ENCODE measurements at regions not wholly inside any gene's neighbourhood (a gene's known extent, or its start where the extent isn't known, plus 50 kb on each side); places are given as distances from the start of the nearest gene placed in this dataset.

- Histone ChIP-seq H3K27ac (ENCODE audit: insufficient read depth, low read depth, low read length) (no peak overlapping the region), H4K20me1 (replicated peaks; ENCODE audit: control insufficient read depth, extremely low read depth, insufficient read depth, low read length) (no peaks in the 10 kb centered on the region), H3K4me1 (ENCODE audit: control insufficient read depth, extremely low read depth, insufficient read depth, low read length) (no peaks in the 10 kb centered on the region), H3K27me3 (ENCODE audit: control insufficient read depth in 2 of 2, insufficient read depth in 2 of 2, low read length in 2 of 2) (peaks cover 0 to 2% of the 10 kb centered on the region in 2 experiments), H3K9me3 (replicated peaks; ENCODE audit: control insufficient read depth, insufficient read depth, low read length) (no peaks in the 10 kb centered on the region), H3K9ac (replicated peaks; ENCODE audit: extremely low read depth, insufficient read depth, low read length) (no peak overlapping the region), H3K9me1 (replicated peaks; ENCODE audit: control insufficient read depth, extremely low read depth, insufficient read depth, low read length) (no peaks in the 10 kb centered on the region), H3K4me3 (replicated peaks in 1 of 3; ENCODE audit: insufficient read depth in 1 of 3, low read depth in 1 of 3, low read length in 3 of 3) (no peak overlapping the region), H3K79me2 (ENCODE audit: control insufficient read depth, insufficient read depth, low read length) (no peaks in the 10 kb centered on the region), H3K36me3 (ENCODE audit: control insufficient read depth in 2 of 2, extremely low read depth in 1 of 2, insufficient read depth in 2 of 2, low read length in 2 of 2) (no peaks in the 10 kb centered on the region), H3K4me2 (ENCODE audit: insufficient read depth, low read length) (no peak overlapping the region), H2AFZ (ENCODE audit: low read depth, low read length) (no peak overlapping the region)
- ChIA-PET CTCF (no interaction called here), POLR2A (no interaction called here)
- DNase-seq (ENCODE audit: low read depth, low spot score) (no peak), FAIRE-seq (no peak)
- intact Hi-C loops (cut with micrococcal nuclease) = no loop called here
- TF ChIP-seq GATA2 (IDR thresholded peaks at IDR 0.05; ENCODE audit: insufficient read depth, insufficient read length, low read depth, low read length) (no peak), POLR2AphosphoS5 (IDR thresholded peaks at IDR 0.05; ENCODE audit: insufficient read depth, low read depth, low read length) (no peak), MAX (IDR thresholded peaks at IDR 0.05; ENCODE audit: insufficient read depth, insufficient read length) (no peak), MYC (IDR thresholded peaks at IDR 0.05; ENCODE audit: low read depth, low read length) (no peak), FOS (IDR thresholded peaks at IDR 0.05; ENCODE audit: borderline replicate concordance, insufficient read depth, low read length) (no peak), CTCF (IDR thresholded peaks at IDR 0.05; ENCODE audit: extremely low read depth in 1 of 2, insufficient read depth in 1 of 2, low read depth in 1 of 2, low read length in 2 of 2) (no peak), POLR2A (IDR thresholded peaks at IDR 0.05; ENCODE audit: low read depth, low read length) (no peak), JUN (IDR thresholded peaks at IDR 0.05; ENCODE audit: borderline replicate concordance, insufficient read depth, insufficient read length, low read depth) (no peak), EZH2 (IDR thresholded peaks at IDR 0.05; ENCODE audit: borderline replicate concordance, low read depth, low read length, severe bottlenecking) (no peak)
- dilution Hi-C loops (cut with MboI; ENCODE audit: extremely low pct_ligation_motif_present, low sequenced_read_pairs) = no loop called here
- BruUV-seq (replicated peaks) = no TSS peak
Observed at GRCh38 chr6:4561078-4561435, 215.1 kb upstream of the CDYL start.
